ENCODE measurements at regions not wholly inside any gene's neighbourhood (a gene's known extent, or its start where the extent isn't known, plus 50 kb on each side); places are given as distances from the start of the nearest gene placed in this dataset.

GRCh38 chr7:3229904-3230470 is 71.1 kb upstream of the SDK1 start:
- no peak overlapping the region for H3K4me3 ChIP-seq (ENCODE audit: control insufficient read depth, low read depth, low read length)
- TF ChIP-seq, protein P1, sequence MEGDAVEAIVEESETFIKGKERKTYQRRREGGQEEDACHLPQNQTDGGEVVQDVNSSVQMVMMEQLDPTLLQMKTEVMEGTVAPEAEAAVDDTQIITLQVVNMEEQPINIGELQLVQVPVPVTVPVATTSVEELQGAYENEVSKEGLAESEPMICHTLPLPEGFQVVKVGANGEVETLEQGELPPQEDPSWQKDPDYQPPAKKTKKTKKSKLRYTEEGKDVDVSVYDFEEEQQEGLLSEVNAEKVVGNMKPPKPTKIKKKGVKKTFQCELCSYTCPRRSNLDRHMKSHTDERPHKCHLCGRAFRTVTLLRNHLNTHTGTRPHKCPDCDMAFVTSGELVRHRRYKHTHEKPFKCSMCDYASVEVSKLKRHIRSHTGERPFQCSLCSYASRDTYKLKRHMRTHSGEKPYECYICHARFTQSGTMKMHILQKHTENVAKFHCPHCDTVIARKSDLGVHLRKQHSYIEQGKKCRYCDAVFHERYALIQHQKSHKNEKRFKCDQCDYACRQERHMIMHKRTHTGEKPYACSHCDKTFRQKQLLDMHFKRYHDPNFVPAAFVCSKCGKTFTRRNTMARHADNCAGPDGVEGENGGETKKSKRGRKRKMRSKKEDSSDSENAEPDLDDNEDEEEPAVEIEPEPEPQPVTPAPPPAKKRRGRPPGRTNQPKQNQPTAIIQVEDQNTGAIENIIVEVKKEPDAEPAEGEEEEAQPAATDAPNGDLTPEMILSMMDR (conservative IDR thresholded peaks at IDR 0.05; ENCODE audit: control insufficient read depth, insufficient read depth, low read depth, low read length) = no peak
- no peak for DNase-seq (ENCODE audit: low read depth)

DNA sequence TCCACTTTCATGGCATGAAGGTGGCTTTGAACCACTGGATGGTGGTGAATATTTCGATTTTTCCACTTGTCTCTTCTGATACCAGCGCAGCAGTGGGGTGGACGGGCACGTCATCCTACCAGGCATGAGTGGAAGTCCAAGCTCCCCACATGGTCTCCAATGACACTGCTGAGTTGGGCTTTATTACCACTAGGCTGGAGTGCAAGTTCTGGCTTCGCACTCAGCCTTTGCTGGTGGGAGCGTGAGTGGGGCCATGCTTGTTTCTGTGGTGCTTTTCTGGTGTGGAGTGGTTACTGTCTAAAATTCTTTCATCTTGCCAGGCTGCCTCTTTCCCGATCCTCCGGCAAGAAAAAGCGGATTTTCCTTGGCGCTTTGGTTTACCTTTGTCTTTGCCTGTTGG is 70.1 kb upstream of the SDK1 start:
- TF ChIP-seq, protein P1 (conservative IDR thresholded peaks at IDR 0.05; ENCODE audit: control insufficient read depth, insufficient read depth, low read depth, low read length) = no peak

DNA sequence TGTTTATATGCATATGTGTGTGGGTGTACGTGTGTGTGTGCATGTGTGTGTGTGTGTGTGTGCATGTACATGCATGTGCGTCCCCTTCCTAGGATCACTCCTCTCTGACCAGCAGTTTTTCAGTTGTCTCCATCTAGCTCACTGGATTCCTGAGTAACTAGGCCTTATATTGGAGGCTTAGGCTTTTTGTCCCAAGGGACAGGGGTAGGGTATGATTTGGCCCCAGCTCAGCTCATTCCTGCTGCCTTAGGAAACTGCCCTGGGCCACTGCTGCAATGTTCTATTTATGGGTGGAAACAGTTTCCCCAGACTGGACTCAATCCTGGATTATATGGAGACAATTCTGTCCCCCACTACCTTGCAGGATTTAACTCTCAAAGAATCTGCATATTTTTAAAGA is 68.8 kb upstream of the SDK1 start:
- DNase-seq (ENCODE audit: low read depth) = peak; percentile 59
- TF ChIP-seq, protein P1 (conservative IDR thresholded peaks at IDR 0.05; ENCODE audit: control insufficient read depth, insufficient read depth, low read depth, low read length) = no peak
- no peak overlapping the region for H3K4me3 ChIP-seq (ENCODE audit: control insufficient read depth, low read depth, low read length)

More for the DNA sequence above, 70.1 kb upstream of the SDK1 start:
- no peak for DNase-seq (ENCODE audit: low read depth)
- H3K4me3 ChIP-seq (ENCODE audit: control insufficient read depth, low read depth, low read length) = no peak overlapping the region

DNA sequence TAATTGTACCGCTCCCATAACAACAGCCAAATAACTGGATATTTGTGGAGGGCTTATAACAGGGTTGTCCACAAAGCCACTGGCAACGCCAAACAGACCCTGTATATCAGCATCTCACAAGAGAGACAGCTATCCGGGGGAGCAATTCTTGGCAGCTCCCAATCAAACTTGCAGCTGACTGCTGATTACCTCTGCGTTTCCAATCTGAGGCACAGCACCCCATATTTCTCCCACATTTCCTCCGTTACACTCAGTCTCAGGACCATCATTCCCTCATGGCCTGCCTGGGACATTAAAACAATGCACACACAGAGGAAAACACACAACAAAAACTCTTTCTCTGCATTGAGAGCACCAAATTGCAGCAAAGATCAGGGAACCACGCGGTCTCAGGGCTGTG is 67.8 kb upstream of the SDK1 start:
- TF ChIP-seq, protein P1 (conservative IDR thresholded peaks at IDR 0.05; ENCODE audit: control insufficient read depth, insufficient read depth, low read depth, low read length) = no peak
- no peak for DNase-seq (ENCODE audit: low read depth)
- H3K4me3 ChIP-seq (ENCODE audit: control insufficient read depth, low read depth, low read length) = no peak overlapping the region

- DNase-seq (ENCODE audit: low read depth) = no peak
- no peak overlapping the region for H3K4me3 ChIP-seq (ENCODE audit: control insufficient read depth, low read depth, low read length)
- TF ChIP-seq, protein P1 (conservative IDR thresholded peaks at IDR 0.05; ENCODE audit: control insufficient read depth, insufficient read depth, low read depth, low read length) = no peak
Measured at GRCh38 chr7:3234051-3234450, 67.0 kb upstream of the SDK1 start.

DNA sequence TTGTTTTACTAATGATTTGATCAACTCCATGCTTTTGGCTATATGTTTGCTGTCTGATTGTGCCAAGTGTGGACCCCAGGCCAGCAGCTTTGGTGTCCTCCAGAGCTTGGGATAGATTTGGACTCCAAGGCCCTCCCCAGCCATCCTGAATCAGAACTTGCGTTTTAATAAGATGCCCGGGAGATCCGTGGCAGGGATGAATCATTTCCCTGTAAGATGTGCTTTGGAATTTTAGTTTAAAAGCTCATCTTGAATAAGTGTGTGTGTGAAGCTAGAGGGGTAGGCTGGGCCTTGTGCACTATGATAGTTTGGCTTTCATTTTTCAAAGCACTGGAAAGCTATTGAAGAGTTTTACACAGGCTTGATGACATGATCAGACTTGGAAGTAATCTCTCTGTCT is 66.2 kb upstream of the SDK1 start:
- DNase-seq (ENCODE audit: low read depth) = no peak
- TF ChIP-seq, protein P1 (conservative IDR thresholded peaks at IDR 0.05; ENCODE audit: control insufficient read depth, insufficient read depth, low read depth, low read length) = no peak
- H3K4me3 ChIP-seq (ENCODE audit: control insufficient read depth, low read depth, low read length) = no peak overlapping the region

GRCh38 chr7:3235322-3235721 is 65.7 kb upstream of the SDK1 start:
- TF ChIP-seq, protein P1 (conservative IDR thresholded peaks at IDR 0.05; ENCODE audit: control insufficient read depth, insufficient read depth, low read depth, low read length) = no peak
- no peak for DNase-seq (ENCODE audit: low read depth)

More at GRCh38 chr7:3235322-3235721, 65.7 kb upstream of the SDK1 start:
- H3K4me3 ChIP-seq (ENCODE audit: control insufficient read depth, low read depth, low read length) = no peak overlapping the region
